Breast epithelium (tissue), 3 donors: ENCODE measurements at regions not wholly inside any gene's neighbourhood (a gene's known extent, or its start where the extent isn't known, plus 50 kb on each side); places are given as distances from the start of the nearest gene placed in this dataset.

Source experiments
- CTCF ChIP-seq, 3 donors: fragments of 450-650 bp; IDR thresholded peaks; one replicate each; pipeline ENCODE4 v1.5.1; 2016 to 2017; ENCODE audit warnings: antibody characterized with exemption in 3 of 3, mild to moderate bottlenecking in 3 of 3, moderate library complexity in 3 of 3
- POLR2A ChIP-seq: fragments of 450-650 bp; IDR thresholded peaks from one replicate; pipeline ENCODE4 v1.6.1; 2016; ENCODE audit warnings: antibody characterized with exemption, mild to moderate bottlenecking, moderate library complexity

DNA sequence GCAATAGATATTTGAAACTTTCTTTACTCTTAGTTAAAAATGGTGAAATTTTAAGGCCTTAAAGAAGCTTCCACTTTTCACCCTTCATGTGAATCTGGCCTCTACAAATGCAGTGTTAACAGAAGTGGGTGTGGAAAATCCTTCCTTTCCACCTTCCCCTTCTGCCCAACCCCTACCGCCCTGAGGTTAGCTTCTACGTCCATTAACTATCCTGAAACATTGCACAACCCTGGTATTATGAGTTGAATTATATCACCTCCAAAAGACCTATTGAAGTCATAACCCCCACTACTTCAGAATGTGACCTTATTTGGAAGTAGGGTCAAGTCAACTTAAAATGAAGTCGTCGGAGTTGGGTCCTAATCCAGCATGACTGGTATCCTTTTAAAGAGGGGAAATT, 80.8 kb upstream of the ACSL3 start:
- no peak for TF ChIP-seq CTCF (IDR thresholded peaks at IDR 0.05)
- no peak for TF ChIP-seq POLR2A
